ENCODE measurements at regions not wholly inside any gene's neighbourhood (a gene's known extent, or its start where the extent isn't known, plus 50 kb on each side); places are given as distances from the start of the nearest gene placed in this dataset.
"Not testable (repeated sequence)": the region's sequence is repeated elsewhere in the genome, so short reads cannot be mapped to it uniquely, and the experiment has no call there.

DNA sequence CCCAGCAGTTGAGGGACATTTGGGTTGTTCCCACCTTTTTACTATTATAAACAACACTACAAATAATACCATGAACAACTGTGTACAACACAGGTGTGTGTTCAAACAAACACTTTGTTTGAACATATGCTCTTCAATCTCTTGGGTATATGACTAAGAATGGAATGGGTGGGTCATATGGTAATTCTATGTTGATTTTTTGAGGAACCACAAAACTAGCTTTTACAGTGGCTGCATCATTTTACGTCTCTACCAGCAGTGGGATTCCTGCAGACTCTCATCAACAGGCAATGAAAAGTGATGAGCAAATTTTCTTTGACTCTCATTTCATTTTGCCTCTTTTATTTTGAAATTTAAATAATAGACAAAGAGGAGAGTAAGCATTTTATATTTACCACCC is 116.9 kb upstream of the KLF14 start:
- no peak for DNase-seq

- DNase-seq, result no peak
Observed at GRCh38 chr7:130852867-130853266, 118.9 kb upstream of the KLF14 start.

DNA sequence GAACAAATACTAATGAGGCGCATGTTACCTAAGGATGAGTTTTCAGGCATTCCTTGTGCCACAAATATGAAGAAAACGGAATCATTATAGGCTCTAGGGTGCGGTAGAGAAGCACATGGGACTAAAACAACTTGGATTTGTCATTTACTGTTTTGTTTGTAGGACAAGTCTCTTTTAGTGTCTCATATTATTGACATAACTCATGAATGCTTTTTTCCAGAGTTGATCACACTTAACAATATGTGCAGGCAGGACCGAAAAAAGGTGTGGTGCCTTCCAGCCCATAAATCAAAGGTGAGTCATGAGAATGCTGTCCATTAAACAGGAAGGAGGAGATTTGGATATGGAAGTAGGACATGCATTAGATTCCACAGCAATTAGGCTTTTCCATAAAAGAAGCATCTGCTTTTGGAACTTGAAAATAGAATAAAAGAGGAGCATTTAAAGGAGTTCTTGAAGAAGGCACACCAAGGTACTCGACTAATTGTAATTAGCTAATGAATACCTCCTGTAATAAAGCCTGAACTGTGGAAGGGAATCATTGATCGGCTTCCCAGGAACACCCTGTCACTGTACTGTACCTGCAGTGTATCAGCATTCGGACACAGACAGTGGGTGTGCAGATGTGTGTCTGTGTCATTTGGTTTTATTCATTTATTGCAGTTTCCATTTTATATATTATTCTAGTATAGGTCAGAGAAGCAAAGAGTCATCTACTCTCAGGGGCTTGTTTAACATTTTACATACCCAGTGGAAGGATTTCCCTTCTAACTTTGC is 119.7 kb upstream of the KLF14 start:
- no peak for DNase-seq

DNA sequence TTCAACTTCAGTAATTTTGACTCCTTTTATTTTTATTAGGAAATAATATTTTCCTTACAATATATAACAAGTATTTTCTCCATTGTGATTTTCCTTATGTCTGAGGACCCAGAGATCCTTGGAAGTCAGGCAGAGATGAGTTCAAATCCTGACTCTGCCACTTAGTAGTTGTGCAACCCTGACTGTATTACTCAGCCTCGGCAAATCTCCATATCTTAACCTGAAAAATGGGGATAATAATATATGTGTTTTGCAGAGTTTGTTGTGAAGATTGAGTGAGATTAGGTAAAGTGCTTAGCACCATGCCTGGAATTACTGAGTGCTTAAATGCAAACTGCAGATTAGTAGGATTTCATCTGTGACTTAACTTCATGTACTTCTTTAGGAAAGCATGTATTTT is 120.5 kb upstream of the KLF14 start:
- DNase-seq, result no peak

DNA sequence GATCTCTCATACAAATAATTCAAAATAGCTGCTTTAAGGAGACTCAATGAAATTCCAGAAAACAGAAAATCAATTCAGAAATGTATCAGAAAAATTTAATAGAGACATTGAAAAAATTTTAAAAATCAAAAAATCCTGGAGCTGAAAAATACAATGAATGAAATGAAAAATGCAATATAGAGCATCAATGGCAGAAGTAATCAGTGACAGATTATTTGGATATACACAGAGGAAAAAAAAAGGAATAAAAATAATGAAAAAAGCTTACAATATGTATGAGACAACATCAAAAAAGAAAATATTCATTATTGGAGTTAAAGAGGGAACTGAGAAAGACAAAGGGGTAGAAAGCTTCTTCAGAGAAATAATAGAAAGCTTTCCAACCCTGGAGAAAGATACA is 122.9 kb upstream of the KLF14 start:
- no peak for DNase-seq

DNA sequence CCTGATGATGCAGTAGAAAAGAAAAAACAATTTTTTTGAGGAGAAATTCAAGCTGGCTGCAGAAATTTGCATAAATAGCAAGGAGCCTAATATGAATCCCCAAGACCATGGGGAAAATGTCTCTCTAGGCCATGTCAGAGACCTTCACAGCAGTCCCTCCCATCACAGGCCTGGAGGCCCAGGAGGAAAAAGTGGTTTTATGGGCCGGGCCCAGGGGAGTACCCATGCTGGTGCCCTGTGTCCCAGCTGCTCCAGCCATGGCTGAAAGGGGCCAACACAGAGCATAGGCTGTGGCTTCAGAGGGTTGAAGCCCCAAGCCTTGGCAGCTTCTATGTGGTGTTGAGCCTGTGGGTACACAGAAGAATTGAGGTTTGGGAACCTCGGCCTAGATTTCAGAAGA is 126.8 kb upstream of the KLF14 start:
- DNase-seq, result not testable (repeated sequence)

- DNase-seq, result peak; percentile 82
Observed at GRCh38 chr7:130865408-130866236, 131.6 kb upstream of the KLF14 start.

DNA sequence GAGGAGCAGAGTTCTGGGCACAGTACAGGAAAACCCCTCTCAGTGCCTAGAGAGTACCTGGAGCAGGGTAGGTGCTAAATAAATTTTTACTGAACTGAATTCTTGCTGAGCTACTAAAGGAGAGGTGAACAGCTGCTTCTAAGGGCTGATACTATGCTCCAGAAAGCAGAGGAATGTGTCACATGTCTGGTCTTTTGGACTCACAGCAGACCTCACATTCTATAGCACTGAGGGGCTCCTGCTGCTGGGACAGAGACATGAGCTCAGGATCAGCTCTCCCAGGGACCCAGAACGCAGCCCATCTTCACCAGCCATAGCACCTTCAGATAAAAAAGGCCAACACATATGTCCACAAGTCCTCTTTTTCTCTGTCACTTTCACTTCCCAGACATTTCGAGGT is 133.0 kb upstream of the KLF14 start:
- DNase-seq, result no peak

GRCh38 chr7:130867581-130868136 is 133.7 kb upstream of the KLF14 start:
- no peak for DNase-seq

DNA sequence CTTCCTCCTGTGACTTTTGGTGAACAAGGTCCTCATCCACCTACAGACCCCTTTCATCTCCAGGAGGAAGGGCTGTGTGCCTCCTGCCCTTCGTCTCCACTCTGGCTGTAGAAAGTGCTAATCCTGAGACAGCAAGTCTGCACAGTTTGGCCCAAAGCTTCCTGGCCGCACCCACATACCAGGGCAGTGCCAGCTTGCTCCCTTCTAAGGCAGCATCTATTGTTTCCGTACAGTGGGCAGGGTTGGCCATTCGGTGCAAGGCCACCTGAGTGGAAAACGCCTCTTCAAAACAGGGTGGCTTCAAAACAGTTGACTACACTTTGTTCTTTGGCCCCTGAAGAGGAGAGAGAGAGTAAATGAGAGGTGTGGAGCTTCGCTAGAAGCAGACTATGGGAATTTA is 134.1 kb upstream of the KLF14 start:
- no peak for DNase-seq

GRCh38 chr7:130869918-130870317 is 135.9 kb upstream of the KLF14 start:
- DNase-seq, result no peak

DNA sequence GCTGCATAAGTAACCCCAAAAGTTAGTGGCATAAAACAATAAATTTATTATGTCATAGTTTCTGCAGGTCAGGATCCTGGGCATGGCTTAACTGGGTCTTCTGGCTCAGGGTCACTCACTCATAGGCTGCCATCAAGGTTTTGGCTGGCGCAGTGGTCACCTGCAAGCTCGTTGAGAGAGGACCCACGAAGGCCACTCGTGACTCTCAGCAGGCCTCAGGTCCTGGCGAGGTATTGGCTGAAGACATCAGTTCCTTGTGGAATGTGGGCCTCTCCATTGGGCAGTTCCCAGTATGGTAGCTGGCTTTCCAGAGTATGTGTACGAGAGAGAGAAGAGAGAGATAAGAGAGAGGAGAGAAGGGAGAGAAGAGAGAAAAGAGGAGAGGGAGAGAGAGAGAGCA is 138.3 kb upstream of the KLF14 start:
- DNase-seq, result no peak

GRCh38 chr7:130872756-130873448 is 138.9 kb upstream of the KLF14 start:
- DNase-seq, result no peak

DNA sequence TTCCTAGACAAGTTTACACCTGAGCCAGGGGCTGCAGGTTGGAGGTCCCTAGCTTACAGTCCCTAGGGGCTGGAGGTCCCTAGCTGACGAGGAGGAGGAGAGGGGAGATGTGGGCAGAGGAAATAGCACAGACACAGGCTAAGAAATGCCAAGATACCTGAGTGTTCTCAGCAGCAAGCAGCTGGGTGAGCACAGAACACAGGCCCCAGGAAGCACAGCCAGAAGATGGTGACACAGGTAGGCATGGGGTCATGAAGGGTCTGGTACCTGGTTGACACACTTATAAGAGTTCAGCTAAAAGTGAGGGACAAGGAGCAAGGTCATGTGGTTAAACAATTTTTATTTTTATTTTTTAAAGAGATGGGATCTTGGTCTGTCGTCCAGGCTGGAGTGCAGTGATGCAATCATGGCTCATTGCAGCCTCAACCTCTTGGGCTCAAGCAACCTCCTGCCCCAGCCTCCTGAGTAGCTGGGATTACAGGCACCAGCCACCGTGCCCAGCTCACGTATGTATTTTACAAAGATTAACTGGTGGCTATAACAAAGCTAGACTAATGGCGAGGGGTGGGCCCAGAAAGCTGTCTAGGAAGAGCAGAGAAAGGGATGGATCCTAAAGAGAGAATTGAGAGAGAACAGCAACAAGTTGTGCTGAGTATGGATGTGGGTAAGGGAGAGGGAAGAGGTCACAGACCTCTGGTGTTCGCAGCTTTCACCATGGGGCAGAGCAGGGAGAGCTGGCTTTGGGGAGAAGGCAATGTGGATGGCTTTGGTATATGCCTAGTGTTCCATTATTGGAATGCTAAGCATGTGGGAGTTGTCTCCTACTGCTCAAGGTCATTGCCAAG is 140.3 kb upstream of the KLF14 start:
- no peak for DNase-seq

DNA sequence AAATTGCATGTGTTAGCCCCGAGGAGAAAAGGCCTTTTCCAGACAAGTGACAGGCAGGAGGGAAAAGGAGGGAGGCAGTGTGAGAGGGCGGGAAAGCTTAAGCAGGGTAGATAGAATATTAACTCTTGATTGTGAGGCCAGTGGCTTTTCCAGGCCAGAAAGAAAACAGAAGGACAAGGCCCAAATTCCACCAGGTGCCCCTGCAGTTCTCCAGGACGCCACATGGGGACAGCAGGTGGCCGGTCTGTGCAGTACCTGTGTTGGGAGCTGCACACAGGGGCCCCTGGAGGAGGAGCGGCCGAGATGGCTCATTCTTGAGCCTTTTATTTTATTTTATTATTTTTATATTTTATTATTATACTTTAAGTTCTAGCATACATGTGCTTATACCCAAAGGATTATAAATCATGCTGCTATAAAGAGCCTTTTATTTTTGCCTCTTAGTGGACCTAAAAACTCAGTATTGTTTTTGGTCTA is 141.3 kb upstream of the KLF14 start:
- DNase-seq, result peak; percentile 57

DNA sequence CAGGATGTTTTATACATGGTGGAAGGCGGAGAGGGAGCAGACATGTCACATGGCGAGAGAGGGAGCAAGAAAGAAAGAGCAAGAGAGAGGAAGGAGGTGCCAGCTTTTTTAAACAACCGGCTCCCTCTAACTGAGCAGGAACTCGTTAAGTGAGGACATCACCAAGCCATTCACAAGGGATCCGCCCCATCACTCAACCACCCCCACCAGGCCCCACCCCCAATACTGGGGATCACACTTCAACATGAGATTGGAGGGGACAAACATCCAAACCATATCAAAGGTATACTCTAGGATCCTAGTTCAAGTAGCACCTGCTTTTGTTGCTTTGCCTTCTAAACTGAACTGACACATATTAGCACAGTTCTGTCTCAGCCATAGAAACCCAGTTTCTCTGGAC is 141.9 kb upstream of the KLF14 start:
- no peak for DNase-seq

DNA sequence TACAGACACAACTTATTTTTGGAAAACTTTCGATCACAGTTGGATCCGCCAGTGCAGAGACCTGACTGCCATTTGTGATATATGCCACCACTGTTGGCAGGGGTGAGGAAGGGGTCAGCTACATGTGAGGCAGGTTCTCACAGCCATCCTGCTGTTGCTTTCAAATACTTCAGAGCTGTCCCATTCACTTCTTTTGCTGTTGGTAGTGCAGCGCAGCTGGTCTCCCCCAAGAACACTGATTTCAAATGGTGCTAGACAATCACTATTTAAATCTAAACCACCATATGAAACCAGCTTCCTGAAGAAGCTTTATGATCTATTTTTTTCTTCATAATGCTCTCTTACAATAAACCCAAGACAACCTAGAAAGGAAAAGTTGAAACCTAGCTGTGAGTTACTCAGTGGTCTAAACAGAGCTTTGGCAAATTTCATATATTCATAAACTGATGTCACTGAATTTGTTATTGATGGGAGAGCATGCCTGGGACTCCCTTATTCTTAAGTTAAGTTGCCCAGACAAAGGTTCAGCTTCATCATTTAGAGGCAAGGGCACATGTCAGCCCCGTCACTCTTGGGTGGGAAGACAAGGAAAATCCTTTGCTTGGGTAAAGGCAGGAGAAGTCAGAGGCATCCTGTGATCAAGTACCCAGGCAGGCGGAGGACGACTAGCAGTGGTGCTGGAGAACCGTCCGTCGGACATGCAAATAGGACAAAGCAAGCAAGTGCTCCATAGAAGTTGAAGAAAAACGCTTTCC is 143.4 kb upstream of the KLF14 start:
- no peak for DNase-seq

DNA sequence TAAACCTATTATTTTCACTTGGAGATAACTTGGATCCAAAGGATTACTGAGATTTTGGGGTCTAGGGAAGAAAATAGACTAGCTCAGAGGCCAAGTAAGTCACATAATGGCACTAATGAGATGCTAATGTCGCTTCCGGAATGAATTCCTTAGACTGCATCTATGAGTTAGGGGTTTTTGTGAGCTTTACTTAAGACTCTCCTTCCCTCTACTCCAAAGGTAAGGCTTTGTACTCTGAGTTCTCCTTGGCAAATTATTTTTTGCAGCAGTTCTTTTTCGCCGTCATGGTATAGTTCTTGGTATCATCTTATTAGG is 143.9 kb upstream of the KLF14 start:
- DNase-seq, result no peak

DNA sequence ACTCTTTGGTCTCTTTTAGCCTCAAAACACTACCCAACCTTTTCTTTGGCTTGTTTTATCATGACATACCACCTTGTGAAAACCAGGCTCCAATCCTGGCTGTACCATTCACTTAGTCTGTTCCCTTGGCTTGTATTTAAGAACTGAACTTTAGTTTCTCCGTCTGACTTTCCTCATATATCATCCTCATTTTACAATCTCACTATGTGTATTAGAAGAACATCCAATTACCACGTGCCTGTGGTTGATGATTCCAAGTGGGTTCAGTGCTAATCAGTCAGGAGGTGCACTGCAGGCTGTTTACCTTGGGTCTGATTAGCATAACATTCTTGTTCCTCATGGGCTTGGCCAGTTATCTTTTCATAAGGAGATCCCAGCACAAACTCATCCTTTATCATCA is 144.8 kb upstream of the KLF14 start:
- DNase-seq, result no peak

DNA sequence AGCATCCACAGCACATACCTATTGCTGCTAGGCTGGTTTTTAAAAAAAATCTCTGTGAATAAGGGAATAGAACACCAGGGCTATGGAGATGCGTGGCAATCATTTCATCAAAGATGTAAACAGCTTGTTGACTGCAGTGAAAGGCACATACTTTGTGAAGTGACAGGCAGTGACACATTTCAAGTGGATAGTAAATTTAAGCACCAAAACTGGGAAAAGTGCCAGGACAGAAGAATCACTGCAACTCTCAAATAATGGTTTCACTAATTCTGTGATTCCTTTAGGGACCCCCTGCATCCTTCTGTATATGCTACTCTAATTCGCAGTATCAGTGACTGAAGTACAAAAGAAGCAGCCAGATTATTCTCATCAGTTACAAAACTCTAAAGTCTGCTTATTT is 145.2 kb upstream of the KLF14 start:
- DNase-seq, result no peak

GRCh38 chr7:130880668-130881067 is 146.7 kb upstream of the KLF14 start:
- DNase-seq, result no peak
